ENCODE measurements at regions not wholly inside any gene's neighbourhood (a gene's known extent, or its start where the extent isn't known, plus 50 kb on each side); places are given as distances from the start of the nearest gene placed in this dataset.

GRCh38 chr3:28743831-28744230 is 395.2 kb upstream of the AZI2 start:
- no peak for DNase-seq

- no peak for DNase-seq
Observed at GRCh38 chr3:28745436-28745835, 396.8 kb upstream of the AZI2 start.

DNA sequence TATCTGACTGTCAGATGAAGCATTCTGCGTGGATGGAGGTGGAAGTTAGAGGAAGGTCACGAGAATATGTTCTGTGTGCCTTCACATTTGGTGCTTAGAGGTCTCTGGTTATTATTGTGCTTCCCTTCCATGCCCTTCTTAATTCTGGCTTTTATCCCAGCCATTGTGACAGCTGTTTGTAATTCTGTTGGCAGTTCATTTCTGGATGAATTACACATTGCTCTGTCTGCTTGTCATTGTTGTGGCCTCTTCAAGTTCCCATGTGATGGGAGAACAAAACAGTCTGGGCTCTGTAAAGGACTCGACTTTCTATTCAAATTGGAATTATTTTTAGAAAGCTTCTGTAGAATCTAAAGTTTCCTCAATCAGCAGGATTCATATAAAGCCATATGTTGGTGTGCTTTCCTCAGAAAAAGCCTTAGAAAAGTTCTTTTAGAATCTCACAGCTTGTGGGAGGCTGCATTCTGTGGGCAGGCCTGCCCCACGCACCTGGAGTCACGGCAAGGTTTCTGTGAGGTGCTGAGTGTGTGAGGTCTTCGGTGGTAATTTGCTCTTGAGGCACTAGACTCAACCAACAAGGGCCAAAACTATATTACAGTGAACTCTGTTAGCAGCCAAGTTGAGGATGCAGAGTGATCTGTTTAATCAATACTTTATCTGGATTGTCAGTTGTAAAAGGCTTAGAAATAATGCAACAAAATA is 397.4 kb upstream of the AZI2 start:
- DNase-seq = no peak

DNA sequence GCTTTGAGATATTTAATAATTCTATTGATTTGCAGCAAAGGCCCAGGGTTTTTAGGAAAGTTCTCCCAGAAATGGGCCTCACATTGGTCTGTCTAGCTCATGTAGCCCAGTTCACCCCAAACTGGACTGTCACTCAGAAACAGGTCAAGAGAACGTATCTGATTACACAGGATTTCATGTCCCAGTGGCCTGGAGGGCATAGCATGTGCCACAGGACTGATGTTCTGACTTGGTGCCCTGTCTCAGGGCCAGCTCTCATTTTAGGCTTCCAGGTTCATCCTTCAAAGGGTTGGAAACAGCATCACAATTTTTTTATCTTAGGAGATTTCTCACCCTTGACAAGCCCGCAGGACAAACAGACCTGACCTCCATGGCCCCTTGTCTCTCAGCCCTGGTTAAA is 398.4 kb upstream of the AZI2 start:
- DNase-seq = no peak

GRCh38 chr3:28751864-28752263 is 403.2 kb upstream of the AZI2 start:
- no peak for DNase-seq

DNA sequence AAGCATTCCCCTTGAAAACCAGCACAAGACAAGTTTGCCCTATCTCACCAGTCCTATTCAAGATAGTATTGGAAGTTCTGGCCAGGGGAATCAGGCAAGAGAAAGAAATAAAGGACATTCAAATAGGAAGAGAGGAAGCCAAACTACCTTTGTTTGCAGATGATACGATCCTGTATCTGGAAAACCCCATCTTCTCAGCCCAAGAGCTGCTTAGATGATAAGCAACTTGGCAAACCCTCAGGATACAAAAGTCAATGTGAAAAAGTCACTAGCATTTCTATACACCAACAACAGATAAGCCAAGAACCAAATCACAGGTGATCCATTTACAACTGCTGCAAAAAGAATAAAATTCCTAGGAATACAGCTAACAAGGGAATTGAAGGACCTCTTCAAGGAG is 403.7 kb upstream of the AZI2 start:
- no peak for DNase-seq

- DNase-seq = no peak
Observed at GRCh38 chr3:28756056-28756455, 407.4 kb upstream of the AZI2 start.

GRCh38 chr3:28758115-28758514 is 409.5 kb upstream of the AZI2 start:
- DNase-seq = no peak

GRCh38 chr3:28761375-28761774 is 412.8 kb upstream of the AZI2 start:
- no peak for DNase-seq

DNA sequence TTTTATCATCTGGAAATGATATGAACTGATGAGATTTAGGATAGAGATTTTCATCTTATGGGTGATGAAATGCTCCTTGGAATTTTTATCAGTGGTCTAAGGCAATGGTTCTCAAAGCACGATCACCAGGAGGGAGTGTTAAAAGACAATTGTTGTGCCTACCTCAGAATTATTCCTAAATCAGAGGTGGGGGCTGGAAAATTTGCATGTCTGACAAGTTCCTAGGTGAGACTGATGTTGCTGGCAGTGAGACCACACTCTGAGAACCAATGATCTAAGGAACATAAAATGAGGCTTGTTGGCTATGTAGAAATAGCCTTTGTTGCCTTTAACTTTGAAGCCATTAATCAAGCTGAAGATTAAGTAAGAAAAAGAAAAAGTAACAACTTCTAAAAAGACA is 416.6 kb upstream of the AZI2 start:
- no peak for DNase-seq

DNA sequence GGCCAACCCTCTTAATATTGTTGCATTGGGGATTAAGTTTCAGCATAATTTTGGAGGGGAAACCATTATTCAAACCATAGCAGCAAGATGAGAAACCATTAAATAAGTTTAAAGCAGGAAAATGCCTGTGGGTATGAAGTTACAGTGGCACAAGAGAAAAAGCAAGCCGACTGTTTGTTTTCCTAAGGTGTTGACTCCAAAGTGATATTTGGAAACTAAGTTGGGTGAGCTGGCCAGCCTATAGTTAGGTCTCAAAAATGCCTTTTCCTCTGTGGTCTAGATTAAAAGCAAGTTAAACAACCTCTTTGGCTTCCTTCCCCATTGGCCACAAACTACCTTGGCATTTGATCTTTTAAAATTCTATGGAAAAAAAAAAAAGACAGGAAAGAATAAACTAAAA is 419.8 kb upstream of the AZI2 start:
- DNase-seq = no peak

DNA sequence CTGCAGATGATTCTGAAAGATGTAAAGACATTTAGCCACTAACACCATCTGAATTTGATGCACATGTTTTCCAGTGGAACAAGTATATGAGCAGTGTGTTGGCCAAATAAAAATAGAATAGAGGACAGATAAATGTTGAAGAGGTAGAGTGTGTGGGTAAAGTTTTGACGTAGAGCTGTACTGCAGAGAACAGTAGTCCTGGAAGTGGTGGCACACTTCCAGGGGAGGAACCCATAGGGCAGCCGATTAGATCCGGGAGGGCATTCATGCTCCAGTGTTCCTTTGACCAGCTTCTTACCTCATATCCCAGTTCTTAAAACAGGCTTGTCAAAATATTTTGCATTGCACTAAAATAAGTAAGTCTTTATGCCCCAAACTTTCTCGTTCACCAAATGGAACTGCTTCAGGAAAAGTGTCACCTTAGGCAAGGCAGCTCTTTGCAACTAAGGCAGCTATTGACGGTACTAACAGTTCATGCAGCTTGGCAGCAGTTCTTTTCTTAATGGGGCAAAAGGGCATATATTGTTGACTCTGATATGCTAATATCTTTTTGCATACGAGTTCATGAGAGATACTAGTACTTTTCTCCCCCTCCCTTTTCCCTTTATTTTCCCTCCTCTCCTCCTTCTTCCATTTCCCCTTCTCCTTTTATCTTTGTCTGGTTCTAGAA is 429.3 kb upstream of the AZI2 start:
- DNase-seq = no peak

GRCh38 chr3:28780480-28780879 is 431.9 kb upstream of the AZI2 start:
- no peak for DNase-seq

DNA sequence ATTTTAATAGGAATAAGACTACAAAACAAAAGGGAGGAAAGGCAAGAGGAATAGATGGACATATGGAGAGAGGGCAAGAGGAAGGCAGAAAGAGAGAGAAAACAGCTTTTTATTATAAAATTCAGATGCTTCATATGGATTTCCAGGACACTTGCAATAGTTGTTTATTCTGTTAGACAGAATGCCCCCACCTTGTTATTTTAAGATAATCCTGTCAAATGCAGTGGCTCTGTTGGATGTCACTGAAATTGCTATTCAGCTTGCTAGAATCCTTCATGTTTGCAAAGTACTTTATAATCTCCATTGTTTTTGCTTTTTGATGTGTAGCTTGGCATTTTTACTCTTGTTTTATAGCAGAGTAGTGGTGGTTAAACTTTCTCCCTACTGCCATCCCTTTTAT is 432.4 kb upstream of the AZI2 start:
- no peak for DNase-seq

DNA sequence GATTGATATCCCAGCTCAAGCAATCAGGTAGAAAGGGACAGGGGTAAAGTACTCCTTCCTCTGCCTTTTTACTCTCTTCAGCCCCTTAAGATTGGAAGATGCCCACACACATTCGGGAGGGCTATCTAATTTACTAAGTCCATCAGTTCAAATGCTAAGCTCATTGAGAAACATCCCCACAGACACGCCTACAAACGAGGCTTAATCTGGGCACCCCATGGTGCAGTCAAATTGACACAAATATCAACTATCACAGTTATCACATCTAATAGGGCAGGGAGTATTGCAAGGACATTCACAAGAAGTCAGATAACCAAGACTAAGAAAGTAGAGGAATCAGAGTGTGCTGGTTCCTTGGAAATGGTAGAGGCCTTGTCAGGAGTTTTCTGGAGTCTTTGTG is 437.8 kb upstream of the AZI2 start:
- DNase-seq = no peak

GRCh38 chr3:28788571-28788970 is 439.9 kb upstream of the AZI2 start:
- DNase-seq = no peak

- no peak for DNase-seq
Observed at GRCh38 chr3:28791713-28792255, 443.2 kb upstream of the AZI2 start.

- no peak for DNase-seq
Observed at GRCh38 chr3:28792604-28793003, 444.0 kb upstream of the AZI2 start.

DNA sequence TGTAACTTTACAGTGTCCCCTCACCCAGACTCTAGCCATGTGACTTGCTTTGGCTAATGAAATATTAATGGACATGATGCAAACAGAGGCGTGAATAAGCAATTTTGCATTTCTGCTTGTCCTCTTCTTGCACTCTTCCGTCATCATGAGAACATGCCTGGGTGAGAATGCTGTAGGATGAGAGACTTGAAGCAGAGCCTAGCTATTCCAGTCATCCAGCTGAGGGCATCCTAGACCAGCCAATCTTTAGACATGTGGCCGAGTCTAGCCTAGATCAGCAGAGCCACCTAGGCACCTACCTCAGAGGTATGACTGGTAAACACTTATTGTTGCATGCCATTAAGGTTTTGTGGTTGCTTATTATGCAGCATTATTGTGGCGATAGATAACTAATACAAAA is 450.5 kb upstream of the AZI2 start:
- DNase-seq = no peak

GRCh38 chr3:28800203-28800602 is 451.6 kb upstream of the AZI2 start:
- DNase-seq = no peak

GRCh38 chr3:28808068-28808467 is 459.4 kb upstream of the AZI2 start:
- no peak for DNase-seq

- no peak for DNase-seq
Observed at GRCh38 chr3:28816017-28816416, 464.9 kb upstream of the RBMS3 start.

- no peak for DNase-seq
Observed at GRCh38 chr3:28824316-28824715, 456.6 kb upstream of the RBMS3 start.

DNA sequence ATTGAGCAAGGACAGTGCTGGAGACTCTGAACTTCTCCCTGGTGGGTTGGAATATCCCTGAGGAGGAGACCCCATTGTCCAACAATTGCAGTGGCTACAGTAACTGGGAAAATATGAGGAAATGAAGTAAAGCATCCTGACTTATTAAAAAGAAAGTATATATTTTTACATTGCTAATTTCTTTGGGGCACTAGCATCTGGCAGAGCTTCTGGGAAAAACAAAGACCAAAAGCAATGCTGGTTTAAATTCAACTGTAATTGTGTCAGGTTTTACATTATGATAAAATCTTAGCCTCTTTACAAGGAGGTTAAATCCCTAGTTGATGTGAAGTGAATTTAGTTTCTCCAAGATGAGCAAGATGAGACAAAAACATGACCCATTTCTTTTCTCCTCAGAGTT is 454.0 kb upstream of the RBMS3 start:
- no peak for DNase-seq

GRCh38 chr3:28835249-28835648 is 445.6 kb upstream of the RBMS3 start:
- DNase-seq = no peak
